RWPE2 (cell line): ENCODE measurements at regions not wholly inside any gene's neighbourhood (a gene's known extent, or its start where the extent isn't known, plus 50 kb on each side); places are given as distances from the start of the nearest gene placed in this dataset.

Source experiments
- ATAC-seq: fragments of 200-7000 bp; cut with Tn5 transposase; 3 replicates; pipeline ENCODE4 v1.9.1; 2021; ENCODE audit warnings: low read depth
- DNase-seq: peaks from one replicate; pipeline ENCODE4 v3.0.0-alpha.2; 2020; ENCODE audit warnings: low spot score
- H3K27ac ChIP-seq: fragments of 450-650 bp; 2 replicates; pipeline ENCODE4 v1.5.1; 2017; ENCODE audit warnings: mild to moderate bottlenecking; ENCODE audit not compliant: poor library complexity, severe bottlenecking
- H3K27me3 ChIP-seq: fragments of 250-450 bp; sonication (Bioruptor Pico); 2 replicates; pipeline ENCODE4 v1.5.1; 2021; ENCODE audit warnings: mild to moderate bottlenecking, moderate library complexity; ENCODE audit not compliant: insufficient read depth, poor library complexity, severe bottlenecking
- H3K36me3 ChIP-seq: fragments of 250-450 bp; sonication (Bioruptor Pico); 2 replicates; pipeline ENCODE4 v1.5.1; 2020; ENCODE audit warnings: low read depth, mild to moderate bottlenecking, moderate library complexity
- H3K4me1 ChIP-seq: fragments of 250-450 bp; sonication (Bioruptor Pico); 2 replicates; pipeline ENCODE4 v1.5.1; 2021; ENCODE audit warnings: mild to moderate bottlenecking, moderate library complexity; ENCODE audit not compliant: insufficient read depth, poor library complexity, severe bottlenecking
- H3K4me3 ChIP-seq: fragments of 250-450 bp; sonication (Bioruptor Pico); 2 replicates; pipeline ENCODE4 v1.5.1; 2021; ENCODE audit warnings: mild to moderate bottlenecking, moderate library complexity; ENCODE audit not compliant: severe bottlenecking
- H3K9me3 ChIP-seq: fragments of 250-450 bp; sonication (Bioruptor Pico); 2 replicates; pipeline ENCODE4 v1.5.1; 2021; ENCODE audit warnings: mild to moderate bottlenecking, moderate library complexity; ENCODE audit not compliant: severe bottlenecking
- CTCF ChIP-seq: fragments of 450-650 bp; IDR thresholded peaks from one replicate; pipeline ENCODE4 v1.5.1; 2017; ENCODE audit warnings: mild to moderate bottlenecking, moderate library complexity; ENCODE audit not compliant: poor library complexity, severe bottlenecking

- no peaks in the 10 kb centered on the region for H3K9me3 ChIP-seq
- H3K4me3 ChIP-seq, result no peak overlapping the region
- no peaks in the 10 kb centered on the region for H3K36me3 ChIP-seq
- peaks cover 7% of the 10 kb centered on the region for H3K27me3 ChIP-seq
- H3K27ac ChIP-seq, result no peak overlapping the region
- no peaks in the 10 kb centered on the region for H3K4me1 ChIP-seq
- TF ChIP-seq CTCF, result no peak
- DNase-seq, result no peak
- ATAC-seq, result no peak
Measured at GRCh38 chr6:71034563-71035345, 77.9 kb upstream of the B3GAT2 start.

- DNase-seq, result no peak
- H3K36me3 ChIP-seq, result no peaks in the 10 kb centered on the region
- H3K4me3 ChIP-seq, result no peak overlapping the region
- H3K27ac ChIP-seq, result no peak overlapping the region
- H3K4me1 ChIP-seq, result no peaks in the 10 kb centered on the region
- H3K27me3 ChIP-seq, result peaks cover 15% of the 10 kb centered on the region
- no peaks in the 10 kb centered on the region for H3K9me3 ChIP-seq
- ATAC-seq, result no peak
- no peak for TF ChIP-seq CTCF
Measured at GRCh38 chr6:71035871-71036270, 79.0 kb upstream of the B3GAT2 start.

GRCh38 chr6:71038711-71039344, 82.0 kb upstream of the B3GAT2 start:
- Histone ChIP-seq H3K4me1 (no peaks in the 10 kb centered on the region), H3K36me3 (no peaks in the 10 kb centered on the region), H3K27me3 (peaks cover 24% of the 10 kb centered on the region), H3K9me3 (no peaks in the 10 kb centered on the region), H3K27ac (no peak overlapping the region), H3K4me3 (no peak overlapping the region)
- DNase-seq (no peak), ATAC-seq (no peak)
- no peak for TF ChIP-seq CTCF

DNA sequence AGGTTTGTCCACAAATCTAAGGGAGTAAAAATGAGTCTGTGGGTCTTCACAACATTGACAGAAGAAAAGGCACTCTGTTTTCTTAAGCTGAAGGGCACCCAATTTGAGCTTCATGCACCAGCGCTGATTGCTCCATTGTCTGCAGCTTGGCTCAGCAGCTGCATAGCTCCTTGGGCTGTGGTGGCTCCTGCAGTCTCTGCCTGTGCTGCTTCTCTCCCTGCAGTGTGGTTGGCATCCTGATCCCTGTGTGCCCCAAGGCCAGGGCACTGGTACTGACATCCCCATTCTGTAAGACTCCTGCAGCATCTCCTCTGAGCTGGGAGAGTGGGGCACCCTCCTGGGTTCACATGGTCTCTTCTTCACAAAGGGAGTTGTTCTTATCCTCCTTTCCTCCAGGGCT, 83.2 kb upstream of the B3GAT2 start:
- TF ChIP-seq CTCF, result no peak
- Histone ChIP-seq H3K4me3 (no peak overlapping the region), H3K9me3 (no peaks in the 10 kb centered on the region), H3K4me1 (no peaks in the 10 kb centered on the region), H3K36me3 (no peaks in the 10 kb centered on the region), H3K27ac (no peak overlapping the region), H3K27me3 (peaks cover 24% of the 10 kb centered on the region)
- ATAC-seq (no peak), DNase-seq (no peak)

DNA sequence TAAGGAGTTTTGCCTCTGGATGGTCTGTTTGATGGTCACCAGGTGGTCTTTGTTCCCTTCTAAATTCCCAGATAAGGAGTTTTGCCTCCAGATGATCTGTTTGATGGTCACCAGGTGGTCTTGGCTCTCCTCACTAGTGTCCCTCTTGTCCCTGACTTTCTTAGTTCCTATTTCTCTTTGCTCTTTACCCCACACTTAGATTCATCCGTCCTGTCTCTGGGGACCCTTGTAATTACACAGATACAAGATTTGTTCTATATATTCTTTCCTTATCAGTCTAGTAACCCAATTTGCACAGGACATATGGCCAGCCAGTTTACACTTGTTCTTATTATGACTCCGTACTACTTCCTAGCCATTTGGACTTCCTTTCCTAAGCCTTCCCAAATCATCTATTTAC, 84.0 kb upstream of the B3GAT2 start:
- peaks cover 24% of the 10 kb centered on the region for H3K27me3 ChIP-seq
- no peak for TF ChIP-seq CTCF
- ATAC-seq (no peak), DNase-seq (no peak)
- H3K27ac ChIP-seq, result no peak overlapping the region
- H3K36me3 ChIP-seq, result no peaks in the 10 kb centered on the region
- no peaks in the 10 kb centered on the region for H3K9me3 ChIP-seq
- no peak overlapping the region for H3K4me3 ChIP-seq
- H3K4me1 ChIP-seq, result no peaks in the 10 kb centered on the region
